ENCODE measurements at regions not wholly inside any gene's neighbourhood (a gene's known extent, or its start where the extent isn't known, plus 50 kb on each side); places are given as distances from the start of the nearest gene placed in this dataset.
A peak's percentile ranks its signal among the peaks of the same experiment; 100 is the strongest.

DNA sequence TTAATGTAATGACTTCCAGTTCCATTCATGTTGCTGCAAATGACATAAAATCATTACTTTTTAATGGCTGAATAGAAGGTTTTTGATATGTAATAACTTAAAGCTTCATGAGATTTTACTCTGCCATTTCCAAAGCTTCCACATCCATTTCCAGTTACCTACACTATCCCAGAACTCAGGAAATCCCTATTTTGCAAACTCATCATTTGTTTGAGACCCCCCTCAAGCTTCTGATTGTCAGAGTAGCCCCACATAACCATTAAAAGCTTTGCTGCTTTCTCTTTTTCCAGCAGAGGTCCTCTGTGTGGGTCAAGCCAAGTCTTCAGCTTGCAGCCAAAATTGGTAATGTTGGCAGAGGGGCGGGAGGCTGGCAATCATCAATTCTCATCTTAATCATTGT is 50.6 kb upstream of the IL1R1 start:
- Histone ChIP-seq H3K4me3 (ENCODE audit: insufficient read depth, low read depth, low read length) (no peak overlapping the region), H3K9me3 (ENCODE audit: control insufficient read depth, insufficient read depth, low read length) (no peaks in the 10 kb centered on the region), H4K91ac (ENCODE audit: insufficient read depth, low read depth, low read length) (no peak overlapping the region), H3K9me1 (ENCODE audit: insufficient read depth, low read length) (no peaks in the 10 kb centered on the region), H3K4ac (ENCODE audit: low read depth, low read length) (no peak overlapping the region), H4K5ac (ENCODE audit: low read depth, low read length) (no peak overlapping the region), H3K4me2 (ENCODE audit: low read depth, low read length) (no peak overlapping the region), H2AK5ac (ENCODE audit: low read depth, low read length) (no peak overlapping the region), H2BK20ac (ENCODE audit: low read depth, low read length) (no peak overlapping the region), H3K9ac (ENCODE audit: low read depth, low read length) (no peak overlapping the region), H3K18ac (ENCODE audit: low read depth, low read length) (no peak overlapping the region), H3K27ac (ENCODE audit: insufficient read depth, low read length) (no peak overlapping the region), H3K56ac (ENCODE audit: extremely low read depth, insufficient read depth, low read length) (no peak overlapping the region), H3K27me3 (ENCODE audit: control insufficient read depth, insufficient read depth, low read length) (no peaks in the 10 kb centered on the region), H2BK15ac (ENCODE audit: low read depth, low read length) (no peak overlapping the region), H2AK9ac (replicated peaks; ENCODE audit: low read depth, low read length, poor library complexity) (no peak overlapping the region), H2BK5ac (ENCODE audit: low read depth, low read length, poor library complexity, severe bottlenecking) (no peak overlapping the region), H3K23ac (ENCODE audit: low read depth, low read length) (no peak overlapping the region), H3K36me3 (ENCODE audit: control insufficient read depth, insufficient read depth, low read length) (no peaks in the 10 kb centered on the region), H2AFZ (replicated peaks; ENCODE audit: low read length, poor library complexity) (no peak overlapping the region), H2BK120ac (ENCODE audit: low read depth, low read length) (no peak overlapping the region), H3K79me1 (ENCODE audit: low read depth in 1 of 2, low read length in 2 of 2) (no peaks in the 10 kb centered on the region), H3K4me1 (ENCODE audit: control insufficient read depth, insufficient read depth, low read length) (no peaks in the 10 kb centered on the region), H3K14ac (replicated peaks; ENCODE audit: low read depth, low read length) (no peak overlapping the region), H4K8ac (ENCODE audit: low read depth in 2 of 2, low read length in 2 of 2) (no peak overlapping the region), H4K20me1 (ENCODE audit: insufficient read depth, low read length) (no peaks in the 10 kb centered on the region)
- no peak for ATAC-seq (ENCODE audit: low read depth)
- dilution Hi-C loops (cut with HindIII; ENCODE audit: low sequenced_read_pairs, unreplicated experiment) (no loop called here), intact Hi-C loops (cut with micrococcal nuclease) (no loop called here), in situ Hi-C loops (cut with MboI; ENCODE audit: low sequenced_read_pairs) (no loop called here)
- CTCF ChIA-PET, result interaction anchor here (0.8 to 0.9 kb wide), 2 partner anchors 18 to 21 kb away, joined by 3 read pairs; no protein-coding TSS in a partner anchor
- DNase-seq, result no peak
- TF ChIP-seq MXI1 (IDR thresholded peaks at IDR 0.05; ENCODE audit: borderline replicate concordance, low read depth, low read length) (no peak), MAFK (IDR thresholded peaks at IDR 0.05; ENCODE audit: low read depth, low read length) (peak; percentile 59)
- WGBS, 2 experiments (ENCODE audit: extremely low coverage in 2 of 2, insufficient read length in 1 of 2), result no CpG with 5 or more reads among the region's 1 CpG
- BruUV-seq (replicated peaks), result no TSS peak
- POLR2A ChIA-PET (ENCODE audit: unreplicated experiment), result interaction anchor here (0.6 kb wide), 1 partner anchor 21 kb away, joined by 5 read pairs; no protein-coding TSS in a partner anchor

Measured in IMR-90 (cell line).